ENCODE measurements at regions not wholly inside any gene's neighbourhood (a gene's known extent, or its start where the extent isn't known, plus 50 kb on each side); places are given as distances from the start of the nearest gene placed in this dataset.

GRCh38 chr4:132063829-132064228 lies 1085.3 kb upstream of the PCDH10 start:
- Histone ChIP-seq H3K9ac (ENCODE audit: low read depth in 2 of 2, low read length in 2 of 2) (no peak overlapping the region), H3K4me3 (no peak overlapping the region), H3K36me3 (no peaks in the 10 kb centered on the region), H3K27me3 (no peaks in the 10 kb centered on the region), H3K27ac (no peak overlapping the region), H3K4me1 (no peaks in the 10 kb centered on the region), H3K9me3 (no peaks in the 10 kb centered on the region)
- intact Hi-C loops (cut with DNase I), result no loop called here
- no peak for DNase-seq
- TF ChIP-seq CTCF (IDR thresholded peaks at IDR 0.05), result no peak

GRCh38 chr4:132065940-132066495 lies 1083.1 kb upstream of the PCDH10 start:
- Histone ChIP-seq H3K27ac (no peak overlapping the region), H3K9ac (ENCODE audit: low read depth in 2 of 2, low read length in 2 of 2) (no peak overlapping the region), H3K4me3 (no peak overlapping the region), H3K27me3 (no peaks in the 10 kb centered on the region), H3K36me3 (no peaks in the 10 kb centered on the region), H3K4me1 (no peaks in the 10 kb centered on the region), H3K9me3 (no peaks in the 10 kb centered on the region)
- intact Hi-C loops (cut with DNase I), result no loop called here
- DNase-seq, result no peak
- no peak for TF ChIP-seq CTCF (IDR thresholded peaks at IDR 0.05)

GRCh38 chr4:132071815-132072214 lies 1077.3 kb upstream of the PCDH10 start:
- DNase-seq, result no peak
- Histone ChIP-seq H3K9me3 (no peaks in the 10 kb centered on the region), H3K4me3 (no peak overlapping the region), H3K4me1 (no peaks in the 10 kb centered on the region), H3K36me3 (no peaks in the 10 kb centered on the region), H3K27me3 (no peaks in the 10 kb centered on the region), H3K9ac (ENCODE audit: low read depth in 2 of 2, low read length in 2 of 2) (no peak overlapping the region), H3K27ac (no peak overlapping the region)
- intact Hi-C loops (cut with DNase I), result no loop called here
- no peak for TF ChIP-seq CTCF (IDR thresholded peaks at IDR 0.05)

GRCh38 chr4:132076829-132077228 lies 1072.3 kb upstream of the PCDH10 start:
- H3K27me3 ChIP-seq, result no peaks in the 10 kb centered on the region
- no peaks in the 10 kb centered on the region for H3K9me3 ChIP-seq
- no peak overlapping the region for H3K4me3 ChIP-seq
- H3K36me3 ChIP-seq, result no peaks in the 10 kb centered on the region
- no peak for DNase-seq
- no peaks in the 10 kb centered on the region for H3K4me1 ChIP-seq
- no peak overlapping the region for H3K9ac ChIP-seq (ENCODE audit: low read depth in 2 of 2, low read length in 2 of 2)
- no peak overlapping the region for H3K27ac ChIP-seq
- intact Hi-C loops (cut with DNase I), result no loop called here
- TF ChIP-seq CTCF (IDR thresholded peaks at IDR 0.05), result no peak

- no peak overlapping the region for H3K4me3 ChIP-seq
- no peaks in the 10 kb centered on the region for H3K36me3 ChIP-seq
- H3K27me3 ChIP-seq, result no peaks in the 10 kb centered on the region
- DNase-seq, result no peak
- H3K4me1 ChIP-seq, result no peaks in the 10 kb centered on the region
- H3K9ac ChIP-seq (ENCODE audit: low read depth in 2 of 2, low read length in 2 of 2), result no peak overlapping the region
- H3K9me3 ChIP-seq, result no peaks in the 10 kb centered on the region
- intact Hi-C loops (cut with DNase I), result no loop called here
- no peak overlapping the region for H3K27ac ChIP-seq
- no peak for TF ChIP-seq CTCF (IDR thresholded peaks at IDR 0.05)
These were observed 1064.0 kb upstream of the PCDH10 start for GRCh38 chr4:132085105-132085504.
